BJ (cell line): ENCODE measurements at regions not wholly inside any gene's neighbourhood (a gene's known extent, or its start where the extent isn't known, plus 50 kb on each side); places are given as distances from the start of the nearest gene placed in this dataset.

Source experiments
- CTCF ChIA-PET: fragments of 350-600 bp; formaldehyde crosslinking; extraction: SDS; loops from one replicate; lab custom pipeline; 2021; ENCODE audit warnings: antibody characterized with exemption, inconsistent platforms; lab: Yijun Ruan, JAX
- POLR2A ChIA-PET: fragments of 300-600 bp; sonication (Branson Sonifier 250); formaldehyde crosslinking; extraction: SDS; loops from one replicate; lab custom pipeline; 2021; ENCODE audit warnings: antibody characterized with exemption; lab: Charles Lee
- DNase-seq: peaks from one replicate; pipeline ENCODE4 v3.0.0-alpha.2; 2011; ENCODE audit warnings: low read depth
- H3K27me3 ChIP-seq: 2 replicates; pipeline ENCODE4 v1.6.0; 2011; ENCODE audit warnings: low read length; ENCODE audit not compliant: control insufficient read depth, insufficient read depth
- H3K36me3 ChIP-seq: 2 replicates; pipeline ENCODE4 v1.5.1; 2011; ENCODE audit warnings: low read length; ENCODE audit not compliant: control insufficient read depth, insufficient read depth
- H3K4me3 ChIP-seq: 2 replicates; pipeline ENCODE4 v1.5.1; 2011; ENCODE audit warnings: low read depth, mild to moderate bottlenecking, control low read depth, low read length
- TF ChIP-seq, protein P1 (sequence below): IDR thresholded peaks from 2 replicates; pipeline ENCODE4 v1.5.1; 2011; ENCODE audit warnings: low read depth, mild to moderate bottlenecking, control low read depth, inconsistent platforms, low read length, moderate library complexity; ENCODE audit not compliant: insufficient read depth

DNA sequence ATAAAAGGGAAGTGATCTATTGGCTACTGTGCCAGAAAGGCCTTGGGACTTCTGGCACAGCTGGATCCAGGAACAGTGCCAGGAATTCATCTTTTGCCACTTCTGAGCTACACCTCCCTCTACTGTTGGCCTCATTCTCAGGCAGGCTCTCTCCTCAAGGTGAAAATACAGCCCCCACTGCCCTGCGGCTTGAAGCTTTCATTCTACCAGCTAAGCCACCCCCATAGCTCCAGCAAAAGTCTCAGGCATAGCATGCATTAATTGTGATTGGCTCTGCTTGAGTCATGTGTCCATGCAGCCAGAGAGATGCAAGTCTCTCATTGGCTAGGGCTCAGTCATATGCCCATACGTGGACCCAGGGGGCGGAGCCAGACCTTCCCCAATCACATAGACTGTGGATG lies 142.4 kb downstream of the TPRA1 start:
- TF ChIP-seq, protein P1, sequence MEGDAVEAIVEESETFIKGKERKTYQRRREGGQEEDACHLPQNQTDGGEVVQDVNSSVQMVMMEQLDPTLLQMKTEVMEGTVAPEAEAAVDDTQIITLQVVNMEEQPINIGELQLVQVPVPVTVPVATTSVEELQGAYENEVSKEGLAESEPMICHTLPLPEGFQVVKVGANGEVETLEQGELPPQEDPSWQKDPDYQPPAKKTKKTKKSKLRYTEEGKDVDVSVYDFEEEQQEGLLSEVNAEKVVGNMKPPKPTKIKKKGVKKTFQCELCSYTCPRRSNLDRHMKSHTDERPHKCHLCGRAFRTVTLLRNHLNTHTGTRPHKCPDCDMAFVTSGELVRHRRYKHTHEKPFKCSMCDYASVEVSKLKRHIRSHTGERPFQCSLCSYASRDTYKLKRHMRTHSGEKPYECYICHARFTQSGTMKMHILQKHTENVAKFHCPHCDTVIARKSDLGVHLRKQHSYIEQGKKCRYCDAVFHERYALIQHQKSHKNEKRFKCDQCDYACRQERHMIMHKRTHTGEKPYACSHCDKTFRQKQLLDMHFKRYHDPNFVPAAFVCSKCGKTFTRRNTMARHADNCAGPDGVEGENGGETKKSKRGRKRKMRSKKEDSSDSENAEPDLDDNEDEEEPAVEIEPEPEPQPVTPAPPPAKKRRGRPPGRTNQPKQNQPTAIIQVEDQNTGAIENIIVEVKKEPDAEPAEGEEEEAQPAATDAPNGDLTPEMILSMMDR: no peak
- no peak overlapping the region for H3K4me3 ChIP-seq
- POLR2A ChIA-PET: no interaction called here
- CTCF ChIA-PET: interaction anchor here (1.6 to 1.9 kb wide), 2 partner anchors 9 to 769 kb away, joined by 8 to 9 read pairs; no protein-coding TSS in a partner anchor
- DNase-seq: no peak
- H3K36me3 ChIP-seq: no peaks in the 10 kb centered on the region
- peaks cover 5% of the 10 kb centered on the region for H3K27me3 ChIP-seq

DNA sequence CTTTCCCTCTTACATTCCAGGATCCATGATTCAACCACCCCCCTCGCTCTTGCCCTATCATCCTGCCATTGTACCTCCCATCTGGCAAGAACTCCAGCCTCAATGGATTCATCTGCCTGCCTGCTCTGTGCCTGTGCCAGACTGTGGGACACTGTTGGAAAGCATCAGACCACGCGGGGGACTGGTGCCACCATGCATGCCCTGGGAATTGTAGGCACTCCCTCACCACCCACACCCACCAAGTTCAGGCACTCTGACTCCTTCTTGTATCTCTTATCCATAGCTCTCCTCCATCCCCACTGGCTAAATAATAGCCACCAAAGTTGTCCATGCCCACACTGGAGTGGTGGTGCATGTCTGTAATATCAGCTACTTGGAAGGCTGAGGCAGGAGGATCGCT lies 143.8 kb downstream of the TPRA1 start:
- ChIA-PET CTCF (interaction anchor here (0.7 to 1.9 kb wide), 5 partner anchors 8 to 767 kb away, joined by 3 to 9 read pairs (median 6); no protein-coding TSS in a partner anchor), POLR2A (no interaction called here)
- Histone ChIP-seq H3K27me3 (peaks cover 1% of the 10 kb centered on the region), H3K36me3 (no peaks in the 10 kb centered on the region), H3K4me3 (no peak overlapping the region)
- DNase-seq: no peak
- TF ChIP-seq, protein P1: no peak

DNA sequence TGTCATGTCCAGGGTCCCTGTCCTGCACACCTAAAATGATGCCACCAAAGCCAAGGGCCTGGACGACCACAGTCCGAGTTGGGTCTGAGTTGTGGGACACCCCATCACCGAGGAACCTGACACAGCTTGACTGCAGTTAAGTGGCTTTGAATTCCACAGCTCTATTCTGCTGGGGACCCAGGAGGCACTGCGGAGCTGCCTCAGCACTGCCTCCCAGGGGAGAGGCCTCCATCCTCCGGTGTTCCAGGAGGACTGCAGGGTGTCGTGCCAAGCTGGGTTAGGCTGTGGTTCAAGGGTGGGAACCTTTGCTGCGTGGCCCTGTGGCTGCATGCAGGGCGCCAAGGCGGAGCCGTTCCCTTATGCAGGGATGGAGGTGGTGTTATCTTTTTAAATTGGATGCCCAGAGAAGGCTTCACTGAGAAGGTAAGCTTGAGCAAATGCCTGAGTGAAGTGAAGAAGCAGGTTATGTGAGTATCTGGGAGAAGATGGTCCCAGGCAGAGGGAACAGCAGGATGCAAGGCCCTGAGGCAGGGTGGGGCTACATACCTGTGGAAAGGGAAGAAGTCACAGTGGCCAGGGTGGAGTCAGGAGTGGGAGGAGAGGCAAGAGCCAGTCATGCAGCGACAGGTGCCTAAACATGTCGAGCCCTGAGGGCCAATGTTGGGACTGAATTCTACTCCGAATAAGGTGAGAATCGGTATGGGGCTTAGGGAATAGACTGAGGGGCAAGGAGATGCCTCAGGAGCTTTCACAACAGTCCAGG lies 144.8 kb downstream of the TPRA1 start:
- CTCF ChIA-PET: interaction anchor here (1.3 kb wide), 1 partner anchor 10 kb away, joined by 3 read pairs; no protein-coding TSS in a partner anchor
- Histone ChIP-seq H3K27me3 (peaks cover 1% of the 10 kb centered on the region; the same call in 1 of the 2 replicates), H3K36me3 (no peaks in the 10 kb centered on the region), H3K4me3 (no peak overlapping the region)
- TF ChIP-seq, protein P1: no peak
- no peak for DNase-seq
- POLR2A ChIA-PET: no interaction called here

DNA sequence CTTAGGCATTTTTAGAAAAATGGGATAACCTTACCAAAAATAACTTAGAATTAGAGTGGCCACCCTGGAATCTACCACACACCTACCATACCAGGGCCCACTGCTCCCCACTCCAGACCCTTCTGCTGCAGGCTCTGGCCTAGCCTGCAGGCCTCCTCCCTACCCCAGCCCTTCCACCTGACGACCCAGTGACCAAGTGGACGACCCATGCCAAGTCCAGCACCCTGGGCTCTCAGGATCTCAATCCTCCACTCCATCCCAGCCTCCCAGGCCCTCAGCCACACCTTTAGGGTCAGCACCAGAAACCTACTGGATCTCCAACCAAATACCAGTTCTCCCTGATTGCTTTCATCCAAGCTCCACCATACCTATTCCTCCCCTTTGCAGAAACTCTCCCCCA lies 145.8 kb downstream of the TPRA1 start:
- Histone ChIP-seq H3K4me3 (no peak overlapping the region), H3K27me3 (0 out of 2 replicates have a peak, but pooled peaks cover 1% of the 10 kb centered on the region), H3K36me3 (no peaks in the 10 kb centered on the region)
- TF ChIP-seq, protein P1: no peak
- CTCF ChIA-PET: no interaction called here
- POLR2A ChIA-PET: no interaction called here
- DNase-seq: no peak

DNA sequence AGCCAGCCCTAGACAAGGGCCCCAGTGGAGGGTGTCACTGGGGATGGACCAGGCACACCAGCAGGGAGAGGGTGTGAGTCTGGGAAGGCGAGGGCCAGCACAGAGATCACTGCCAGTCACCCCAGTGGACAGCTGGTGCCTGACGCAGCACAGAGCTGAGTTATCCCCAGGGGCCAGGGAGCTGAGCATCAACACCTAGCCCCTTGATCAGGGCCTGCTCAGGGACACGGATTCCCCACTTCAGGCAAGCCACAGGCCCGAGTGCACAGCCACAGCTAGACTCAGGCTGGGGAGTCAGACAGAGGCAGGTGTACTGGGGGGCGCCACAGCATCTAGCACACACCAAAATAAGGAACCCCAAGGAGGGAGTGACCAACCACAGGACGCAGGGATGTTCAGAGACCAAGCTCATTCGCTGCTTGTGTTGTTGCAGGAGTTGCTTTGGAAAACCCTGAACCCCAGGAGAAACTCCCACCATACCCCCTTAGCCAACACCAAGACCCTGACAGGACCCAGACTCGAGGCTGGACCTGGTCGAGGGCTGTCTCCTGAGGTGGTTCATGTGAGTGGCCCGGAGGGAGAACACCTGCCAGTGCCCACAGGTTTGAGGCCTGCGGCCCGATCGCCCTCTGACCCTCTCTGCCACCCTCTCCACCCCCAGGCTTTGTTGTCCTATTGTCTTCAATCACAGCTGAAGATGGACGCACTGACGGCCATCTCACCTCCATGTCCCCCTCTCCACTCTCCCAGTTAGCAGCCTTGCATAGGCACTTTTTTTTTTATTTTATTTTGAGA lies 146.8 kb downstream of the TPRA1 start:
- Histone ChIP-seq H3K36me3 (no peaks in the 10 kb centered on the region), H3K27me3 (0 out of 2 replicates have a peak, but pooled peaks cover 1% of the 10 kb centered on the region), H3K4me3 (no peak overlapping the region)
- POLR2A ChIA-PET: no interaction called here
- CTCF ChIA-PET: interaction anchor here (1.5 kb wide), 1 partner anchor 921 kb away, joined by 3 read pairs; no protein-coding TSS in a partner anchor
- no peak for DNase-seq
- TF ChIP-seq, protein P1: no peak
